Memory B cell (primary cell): ENCODE measurements at regions not wholly inside any gene's neighbourhood (a gene's known extent, or its start where the extent isn't known, plus 50 kb on each side); places are given as distances from the start of the nearest gene placed in this dataset.
"Not testable (repeated sequence)": the region's sequence is repeated elsewhere in the genome, so short reads cannot be mapped to it uniquely, and the experiment has no call there.

Source experiments
- ATAC-seq: fragments of 150-1000 bp; cut with Tn5 transposase; 2 replicates; pipeline ENCODE4 v1.10.0; 2021; ENCODE audit warnings: low read depth, mild to moderate bottlenecking, moderate library complexity
- DNase-seq, 2 donors: peaks; one replicate each; pipeline ENCODE4 v3.0.0; 2022; ENCODE audit warnings: low spot score in 2 of 2
- H3K27ac Mint-ChIP-seq: one replicate; pipeline ENCODE4 v1.8.0; 2022; ENCODE audit warnings: mild to moderate bottlenecking, moderate library complexity, mixed read lengths
- H3K27me3 Mint-ChIP-seq: one replicate; pipeline ENCODE4 v1.8.0; 2022; ENCODE audit warnings: mixed read lengths
- H3K36me3 Mint-ChIP-seq: one replicate; pipeline ENCODE4 v1.8.0; 2022; ENCODE audit warnings: mild to moderate bottlenecking, mixed read lengths
- H3K4me1 Mint-ChIP-seq: one replicate; pipeline ENCODE4 v1.8.0; 2022; ENCODE audit warnings: mixed read lengths
- H3K4me3 Mint-ChIP-seq: one replicate; pipeline ENCODE4 v1.8.0; 2022; ENCODE audit warnings: mild to moderate bottlenecking, moderate library complexity, mixed read lengths
- H3K9me3 Mint-ChIP-seq: one replicate; pipeline ENCODE4 v1.8.0; 2022; ENCODE audit warnings: mixed read lengths

- peaks cover 2% of the 10 kb centered on the region for H3K4me1 Mint-ChIP-seq
- H3K9me3 Mint-ChIP-seq, result no peaks in the 10 kb centered on the region
- H3K27me3 Mint-ChIP-seq, result no peaks in the 10 kb centered on the region
- H3K27ac Mint-ChIP-seq, result no peak overlapping the region
- H3K4me3 Mint-ChIP-seq, result no peak overlapping the region
- DNase-seq (no peak), ATAC-seq (no peak)
- H3K36me3 Mint-ChIP-seq, result no peaks in the 10 kb centered on the region
These were observed 242.6 kb downstream of the RPS4Y2 start for GRCh38 chrY:20998483-20998882.

- no peak overlapping the region for H3K27ac Mint-ChIP-seq
- H3K4me1 Mint-ChIP-seq, result peaks cover 2% of the 10 kb centered on the region
- ATAC-seq, result no peak
These were observed 245.2 kb downstream of the RPS4Y2 start for GRCh38 chrY:21001102-21001501.

GRCh38 chrY:21003059-21003458, 247.2 kb downstream of the RPS4Y2 start:
- Mint-ChIP-seq H3K9me3 (no peaks in the 10 kb centered on the region), H3K4me3 (no peak overlapping the region), H3K36me3 (no peaks in the 10 kb centered on the region), H3K27ac (no peak overlapping the region), H3K4me1 (no peaks in the 10 kb centered on the region), H3K27me3 (no peaks in the 10 kb centered on the region)
- ATAC-seq, result no peak
- DNase-seq, result no peak

More at GRCh38 chrY:21001102-21001501, 245.2 kb downstream of the RPS4Y2 start:
- no peaks in the 10 kb centered on the region for H3K36me3 Mint-ChIP-seq
- H3K9me3 Mint-ChIP-seq, result no peaks in the 10 kb centered on the region
- DNase-seq, result no peak
- H3K4me3 Mint-ChIP-seq, result no peak overlapping the region
- H3K27me3 Mint-ChIP-seq, result no peaks in the 10 kb centered on the region

- ATAC-seq (peak; percentile 47), DNase-seq (no peak)
- no peaks in the 10 kb centered on the region for H3K4me1 Mint-ChIP-seq
- no peaks in the 10 kb centered on the region for H3K9me3 Mint-ChIP-seq
- H3K36me3 Mint-ChIP-seq, result no peaks in the 10 kb centered on the region
- H3K27me3 Mint-ChIP-seq, result no peaks in the 10 kb centered on the region
- H3K27ac Mint-ChIP-seq, result no peak overlapping the region
- no peak overlapping the region for H3K4me3 Mint-ChIP-seq
These were observed 249.6 kb downstream of the RPS4Y2 start for GRCh38 chrY:21005531-21005930.

- Mint-ChIP-seq H3K27ac (no peak overlapping the region), H3K9me3 (no peaks in the 10 kb centered on the region), H3K27me3 (no peaks in the 10 kb centered on the region), H3K4me1 (peaks cover 15% of the 10 kb centered on the region), H3K4me3 (no peak overlapping the region), H3K36me3 (no peaks in the 10 kb centered on the region)
- DNase-seq (no peak), ATAC-seq (no peak)
These were observed 265.9 kb downstream of the RPS4Y2 start for GRCh38 chrY:21021811-21022210.

- H3K27ac Mint-ChIP-seq, result no peak overlapping the region
- H3K4me3 Mint-ChIP-seq, result peak overlapping the region; percentile 21
- H3K27me3 Mint-ChIP-seq, result no peaks in the 10 kb centered on the region
- ATAC-seq (no peak), DNase-seq (no peak)
- H3K36me3 Mint-ChIP-seq, result no peaks in the 10 kb centered on the region
- H3K4me1 Mint-ChIP-seq, result peaks cover 15% of the 10 kb centered on the region
- no peaks in the 10 kb centered on the region for H3K9me3 Mint-ChIP-seq
These were observed 266.6 kb downstream of the RPS4Y2 start for GRCh38 chrY:21022326-21023044.

GRCh38 chrY:21023906-21024305, 268.0 kb downstream of the RPS4Y2 start:
- no peak overlapping the region for H3K4me3 Mint-ChIP-seq
- no peak for ATAC-seq
- H3K4me1 Mint-ChIP-seq, result peaks cover 19% of the 10 kb centered on the region

GRCh38 chrY:21028506-21028905, 272.6 kb downstream of the RPS4Y2 start:
- Mint-ChIP-seq H3K4me3 (no peak overlapping the region), H3K27me3 (no peaks in the 10 kb centered on the region), H3K4me1 (peaks cover 27% of the 10 kb centered on the region), H3K9me3 (no peaks in the 10 kb centered on the region), H3K27ac (no peak overlapping the region), H3K36me3 (peaks cover 2% of the 10 kb centered on the region)
- ATAC-seq (no peak), DNase-seq (no peak)

More at GRCh38 chrY:21023906-21024305, 268.0 kb downstream of the RPS4Y2 start:
- H3K27ac Mint-ChIP-seq, result no peak overlapping the region
- no peaks in the 10 kb centered on the region for H3K9me3 Mint-ChIP-seq
- no peaks in the 10 kb centered on the region for H3K27me3 Mint-ChIP-seq
- no peak for DNase-seq
- H3K36me3 Mint-ChIP-seq, result peaks cover 2% of the 10 kb centered on the region

GRCh38 chrY:21033363-21033762, 277.5 kb downstream of the RPS4Y2 start:
- H3K27me3 Mint-ChIP-seq, result no peaks in the 10 kb centered on the region
- peaks cover 25% of the 10 kb centered on the region for H3K4me1 Mint-ChIP-seq
- H3K4me3 Mint-ChIP-seq, result peak overlapping the region; percentile 68
- peaks cover 7% of the 10 kb centered on the region for H3K36me3 Mint-ChIP-seq
- ATAC-seq (peak; percentile 80), DNase-seq (no peak)
- peak overlapping the region; percentile 88 for H3K27ac Mint-ChIP-seq
- H3K9me3 Mint-ChIP-seq, result no peaks in the 10 kb centered on the region

- Mint-ChIP-seq H3K27me3 (no peaks in the 10 kb centered on the region), H3K36me3 (peaks cover 10% of the 10 kb centered on the region), H3K4me3 (no peak overlapping the region), H3K9me3 (no peaks in the 10 kb centered on the region), H3K27ac (peak overlapping the region; percentile 20), H3K4me1 (peaks cover 20% of the 10 kb centered on the region)
- ATAC-seq (no peak), DNase-seq (no peak)
These were observed 278.5 kb downstream of the RPS4Y2 start for GRCh38 chrY:21034151-21035061.

- H3K4me1 Mint-ChIP-seq, result peaks cover 20% of the 10 kb centered on the region
- not testable (repeated sequence) for H3K27me3 Mint-ChIP-seq
These were observed 281.5 kb downstream of the RPS4Y2 start for GRCh38 chrY:21037398-21037797.

GRCh38 chrY:21039811-21040210, 283.9 kb downstream of the RPS4Y2 start:
- Mint-ChIP-seq H3K27ac (no peak overlapping the region), H3K36me3 (peaks cover 31% of the 10 kb centered on the region)

More at GRCh38 chrY:21037398-21037797, 281.5 kb downstream of the RPS4Y2 start:
- H3K36me3 Mint-ChIP-seq, result peaks cover 19% of the 10 kb centered on the region
- not testable (repeated sequence) for ATAC-seq, DNase-seq, H3K4me3 Mint-ChIP-seq, H3K9me3 Mint-ChIP-seq, H3K27ac Mint-ChIP-seq

GRCh38 chrY:21040711-21041110, 284.8 kb downstream of the RPS4Y2 start:
- H3K27ac Mint-ChIP-seq, result peak overlapping the region; percentile 28
- peaks cover 31% of the 10 kb centered on the region for H3K36me3 Mint-ChIP-seq
- not testable (repeated sequence) for H3K4me3 Mint-ChIP-seq

More at GRCh38 chrY:21039811-21040210, 283.9 kb downstream of the RPS4Y2 start:
- DNase-seq (no peak), ATAC-seq (no peak)
- Mint-ChIP-seq H3K27me3 (no peaks in the 10 kb centered on the region), H3K9me3 (peaks cover 5% of the 10 kb centered on the region), H3K4me3 (no peak overlapping the region), H3K4me1 (peaks cover 11% of the 10 kb centered on the region)

GRCh38 chrY:21073079-21073478, 317.2 kb downstream of the RPS4Y2 start:
- Mint-ChIP-seq H3K9me3 (no peaks in the 10 kb centered on the region), H3K27me3 (no peaks in the 10 kb centered on the region), H3K36me3 (no peaks in the 10 kb centered on the region), H3K4me3 (no peak overlapping the region), H3K4me1 (peaks cover 7% of the 10 kb centered on the region), H3K27ac (peak overlapping the region; percentile 26)
- DNase-seq (no peak), ATAC-seq (no peak)

More at GRCh38 chrY:21040711-21041110, 284.8 kb downstream of the RPS4Y2 start:
- ATAC-seq, H3K9me3 Mint-ChIP-seq, DNase-seq, H3K27me3 Mint-ChIP-seq: not testable (repeated sequence)
- peaks cover 11% of the 10 kb centered on the region for H3K4me1 Mint-ChIP-seq
